HG02642 (cell line): ENCODE measurements at regions not wholly inside any gene's neighbourhood (a gene's known extent, or its start where the extent isn't known, plus 50 kb on each side); places are given as distances from the start of the nearest gene placed in this dataset.
A peak's percentile ranks its signal among the peaks of the same experiment; 100 is the strongest.
"Not testable (repeated sequence)": the region's sequence is repeated elsewhere in the genome, so short reads cannot be mapped to it uniquely, and the experiment has no call there.

Experiments used
- ATAC-seq: cut with Tn5 transposase; IDR thresholded peaks from one replicate; pipeline ENCODE4 v1.9.1; 2021; ENCODE audit warnings: mild to moderate bottlenecking; ENCODE audit not compliant: unreplicated experiment, poor library complexity

DNA sequence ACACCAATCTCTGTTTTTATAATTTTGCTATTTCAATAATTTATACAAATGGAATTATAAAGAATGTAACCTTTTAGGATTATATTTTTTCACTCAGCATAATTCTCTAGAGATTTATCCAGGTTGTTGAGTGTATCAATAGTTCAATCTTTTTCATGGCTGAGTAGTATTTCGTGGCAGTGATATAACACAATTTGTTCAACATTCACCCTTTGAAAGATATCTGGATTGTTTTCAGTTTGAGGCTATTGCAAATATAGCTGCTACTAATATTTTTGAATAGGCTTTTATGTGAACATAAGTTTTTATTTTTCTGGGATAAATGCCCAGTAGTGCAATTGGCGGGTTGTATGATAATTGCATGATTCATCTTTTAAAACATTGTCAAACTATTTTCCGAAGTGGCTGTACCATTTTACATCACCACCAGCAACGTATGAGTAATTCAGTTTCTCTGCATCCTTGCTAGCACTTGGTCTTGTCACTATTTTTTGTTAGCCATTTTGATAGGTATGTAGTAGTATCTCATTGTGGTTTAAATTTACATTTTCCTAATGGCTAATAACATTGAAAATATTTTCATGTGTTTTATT is 55.6 kb upstream of the ABCD3 start:
- no peak for ATAC-seq

DNA sequence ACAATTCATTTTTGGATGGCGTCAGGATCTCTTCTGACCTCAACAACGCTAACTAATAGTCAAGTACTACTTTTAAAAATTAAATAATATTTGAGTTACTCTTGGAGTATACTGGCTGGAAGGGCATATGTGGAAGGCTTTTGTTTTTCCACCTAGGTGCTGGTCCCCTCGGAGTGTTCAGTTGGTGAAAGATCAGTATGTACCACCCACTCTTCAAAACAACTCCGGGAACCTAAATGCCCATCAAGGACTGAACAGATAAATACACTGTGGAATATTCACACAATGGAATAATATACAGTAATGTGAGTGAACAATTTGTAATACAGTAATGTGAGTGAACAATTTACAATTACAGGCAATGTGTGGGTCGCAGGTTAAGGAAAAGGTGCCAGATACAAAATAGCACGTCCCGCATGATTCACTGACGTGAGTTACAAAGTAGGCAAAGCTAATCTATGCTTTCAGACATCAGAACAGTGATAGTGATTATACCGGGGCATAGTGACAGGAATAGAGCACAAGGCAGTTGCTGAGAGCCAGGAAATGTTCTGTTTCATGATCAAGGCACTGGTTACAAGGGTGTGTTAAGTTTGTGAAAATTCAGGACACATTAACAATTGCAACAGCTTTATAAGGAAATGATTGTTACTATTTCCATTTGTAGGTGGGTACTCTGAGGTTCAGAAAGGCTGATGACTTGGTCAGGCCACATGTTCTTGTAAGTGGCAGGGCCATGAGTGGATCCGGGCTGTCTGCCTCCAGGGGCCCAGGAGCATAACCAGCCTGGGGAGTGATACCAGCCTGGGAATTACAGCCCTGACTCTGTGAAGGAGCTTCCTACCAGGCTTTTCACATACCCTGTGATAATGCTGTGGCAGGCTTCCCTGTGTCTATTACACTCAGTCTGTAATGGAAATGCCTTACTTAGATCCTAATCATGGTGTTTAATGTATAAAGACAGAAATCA is 59.3 kb upstream of the ABCD3 start:
- no peak for ATAC-seq

DNA sequence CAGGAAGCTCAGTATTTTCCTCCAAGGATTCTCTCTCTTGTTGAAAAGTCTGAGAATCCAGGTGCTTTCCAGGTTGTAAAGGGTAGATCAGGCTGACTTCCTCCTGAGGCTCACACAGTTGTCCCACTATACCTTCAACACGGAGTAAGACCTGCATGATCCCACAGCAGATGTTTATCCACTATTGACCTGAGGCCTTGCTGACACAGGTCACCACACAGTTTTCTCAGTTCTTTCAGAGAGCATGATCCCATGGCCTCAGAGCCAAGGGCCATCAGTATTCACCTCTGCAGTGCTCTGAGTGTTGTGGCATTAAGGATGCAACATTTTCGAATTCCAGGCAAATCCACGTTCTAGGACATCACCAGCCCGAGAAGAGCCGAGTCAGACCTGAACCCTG is 60.5 kb upstream of the ABCD3 start:
- ATAC-seq, result no peak

DNA sequence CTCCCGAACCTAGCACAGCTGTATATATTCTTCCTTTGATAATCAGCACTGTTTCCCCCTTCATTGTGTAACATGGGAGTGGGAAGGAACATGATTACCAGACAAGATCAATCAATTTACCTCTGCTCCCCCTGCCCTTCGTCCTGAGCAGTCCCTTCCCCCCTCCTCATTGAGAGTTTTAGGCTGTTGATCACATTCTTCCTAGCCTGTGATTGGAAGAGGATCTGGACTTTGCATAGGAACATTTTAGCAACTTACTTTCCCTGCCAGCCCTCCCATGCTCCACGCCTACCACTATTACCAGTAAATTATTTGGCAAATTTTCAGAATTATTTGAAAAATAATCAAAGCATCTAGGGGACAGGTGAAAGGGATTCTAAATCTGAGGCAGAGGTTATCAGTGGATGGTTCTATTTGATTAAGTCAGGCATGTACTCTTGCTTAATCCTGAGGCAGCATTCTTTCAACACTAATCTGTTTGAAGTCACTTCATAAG is 62.7 kb upstream of the ABCD3 start:
- no peak for ATAC-seq

DNA sequence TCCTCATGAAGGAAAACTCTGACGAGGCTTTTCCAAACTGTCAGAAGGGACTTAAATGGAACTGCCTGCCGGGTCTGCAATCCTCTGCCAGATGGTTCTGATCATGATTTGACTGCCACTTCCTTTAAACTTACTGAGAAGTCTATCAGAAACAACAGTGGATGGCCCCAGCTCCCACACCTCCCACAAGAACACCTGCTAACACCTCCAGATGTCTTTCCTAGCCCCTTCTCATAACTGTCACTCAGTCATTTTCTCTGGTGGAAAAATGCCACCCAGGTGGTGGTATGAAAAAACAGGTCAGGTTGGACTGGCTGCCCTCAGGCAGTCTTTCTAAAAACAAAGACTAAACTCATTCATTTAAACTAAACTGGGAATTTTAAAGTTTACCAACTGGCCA is 66.7 kb upstream of the ABCD3 start:
- no peak for ATAC-seq

DNA sequence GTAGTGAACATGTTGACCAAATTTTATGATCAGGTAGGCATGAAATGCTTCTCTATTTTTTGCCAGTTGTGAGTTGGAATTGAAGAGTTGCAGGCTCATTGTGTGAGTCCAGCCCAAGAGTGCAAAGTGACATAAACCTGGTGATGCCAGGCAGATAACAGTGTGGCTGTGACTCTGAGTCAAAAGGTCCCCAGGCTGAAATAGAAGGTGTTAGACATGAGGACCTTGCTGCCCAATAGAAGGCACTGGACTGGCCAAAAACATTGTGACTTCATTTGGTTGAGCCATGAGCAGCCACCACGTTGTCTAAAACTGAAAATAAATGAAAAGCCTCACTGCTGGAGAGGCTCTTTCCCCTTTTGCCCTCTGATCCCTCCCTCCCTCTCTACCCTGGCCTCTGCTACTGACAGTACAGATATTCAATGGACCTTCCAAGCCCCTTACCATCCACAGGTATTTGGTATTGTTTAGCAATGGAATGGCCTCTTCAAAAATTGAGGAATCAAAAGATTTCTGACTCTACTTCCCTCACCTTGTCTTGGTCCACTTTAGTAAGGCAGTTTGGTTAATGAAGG is 67.8 kb upstream of the ABCD3 start:
- no peak for ATAC-seq

DNA sequence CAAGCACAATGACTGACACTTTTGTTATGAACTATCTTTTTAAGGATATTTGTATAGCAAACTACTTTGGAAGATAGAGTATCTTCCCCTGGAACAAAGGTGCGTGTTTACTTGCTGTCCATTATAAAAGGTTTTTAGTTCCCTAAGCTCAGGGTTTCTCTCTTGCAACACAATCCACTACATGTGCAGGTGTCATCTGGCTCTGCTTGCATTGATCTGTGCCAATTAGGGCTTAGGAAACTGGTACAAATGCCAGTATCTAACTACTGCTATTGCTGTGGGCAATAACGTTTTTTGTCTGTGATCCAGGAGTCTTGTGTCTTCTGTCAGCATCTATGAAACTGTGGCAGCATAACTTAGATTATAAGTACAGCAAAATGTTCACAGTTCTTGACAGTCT is 68.3 kb upstream of the ABCD3 start:
- no peak for ATAC-seq

DNA sequence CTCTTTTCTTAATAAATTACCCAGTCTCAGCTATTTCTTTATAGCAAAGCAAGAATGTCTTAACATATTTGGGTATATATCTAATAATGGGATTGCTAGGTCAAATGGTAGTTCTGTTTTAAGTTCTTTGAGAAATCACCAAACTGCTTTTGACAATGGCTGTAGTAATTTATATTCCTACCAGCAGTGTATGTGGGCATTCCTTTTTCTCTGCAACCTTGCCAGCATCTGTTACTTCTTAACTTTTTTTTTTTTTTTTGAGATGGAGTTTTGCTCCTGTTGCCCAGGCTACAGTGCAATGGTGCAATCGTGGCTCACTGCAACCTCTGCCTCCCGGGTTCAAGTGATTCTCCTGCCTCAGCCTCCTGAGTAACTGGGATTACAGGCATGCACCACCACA is 69.8 kb upstream of the ABCD3 start:
- not testable (repeated sequence) for ATAC-seq

DNA sequence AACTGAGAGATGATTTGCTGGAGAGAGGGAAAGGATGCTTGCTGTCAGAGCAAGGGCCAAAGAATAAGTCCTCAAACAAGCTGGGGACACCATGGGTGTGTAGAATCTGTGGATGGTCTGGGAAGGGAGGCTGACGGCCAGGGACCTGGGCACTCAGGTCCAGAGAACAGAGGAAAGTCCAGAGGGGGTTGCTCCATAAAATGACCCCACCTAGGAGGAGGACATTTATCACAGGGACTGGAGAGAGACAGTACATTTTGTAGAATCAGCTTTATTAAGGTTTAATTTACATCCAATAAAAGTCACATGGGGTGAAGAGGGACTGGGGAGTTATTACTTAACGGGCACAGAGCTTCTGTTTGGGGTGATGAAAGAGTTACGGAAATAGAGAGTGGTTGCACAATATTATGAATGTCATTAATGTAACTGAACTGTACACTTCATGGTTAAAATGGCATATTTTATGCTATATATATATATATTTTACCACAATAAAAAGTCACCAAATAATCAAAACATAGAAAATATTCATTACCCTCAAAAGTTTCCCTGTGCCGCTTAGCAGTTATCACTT is 73.0 kb upstream of the ABCD3 start:
- ATAC-seq, result no peak

DNA sequence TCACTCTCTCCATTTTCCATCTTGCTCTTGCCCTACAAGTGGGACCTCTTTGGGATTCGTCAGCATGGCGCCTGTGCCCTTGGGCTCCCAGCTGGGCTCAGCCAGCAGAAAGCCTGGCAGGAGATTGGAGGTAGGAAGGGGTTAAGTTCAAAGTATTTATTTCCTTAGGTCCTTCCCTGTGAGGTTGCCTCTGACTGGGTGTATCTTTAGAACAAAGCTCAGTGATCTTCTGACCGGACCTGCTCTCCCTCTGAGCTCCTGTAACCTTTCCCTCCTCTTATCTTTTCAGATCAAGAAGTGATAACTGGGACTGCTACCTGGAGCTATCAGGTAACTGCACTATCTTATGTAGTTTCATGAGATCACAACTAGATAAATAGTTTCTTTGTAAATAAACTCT is 75.8 kb upstream of the ABCD3 start:
- ATAC-seq, result no peak

DNA sequence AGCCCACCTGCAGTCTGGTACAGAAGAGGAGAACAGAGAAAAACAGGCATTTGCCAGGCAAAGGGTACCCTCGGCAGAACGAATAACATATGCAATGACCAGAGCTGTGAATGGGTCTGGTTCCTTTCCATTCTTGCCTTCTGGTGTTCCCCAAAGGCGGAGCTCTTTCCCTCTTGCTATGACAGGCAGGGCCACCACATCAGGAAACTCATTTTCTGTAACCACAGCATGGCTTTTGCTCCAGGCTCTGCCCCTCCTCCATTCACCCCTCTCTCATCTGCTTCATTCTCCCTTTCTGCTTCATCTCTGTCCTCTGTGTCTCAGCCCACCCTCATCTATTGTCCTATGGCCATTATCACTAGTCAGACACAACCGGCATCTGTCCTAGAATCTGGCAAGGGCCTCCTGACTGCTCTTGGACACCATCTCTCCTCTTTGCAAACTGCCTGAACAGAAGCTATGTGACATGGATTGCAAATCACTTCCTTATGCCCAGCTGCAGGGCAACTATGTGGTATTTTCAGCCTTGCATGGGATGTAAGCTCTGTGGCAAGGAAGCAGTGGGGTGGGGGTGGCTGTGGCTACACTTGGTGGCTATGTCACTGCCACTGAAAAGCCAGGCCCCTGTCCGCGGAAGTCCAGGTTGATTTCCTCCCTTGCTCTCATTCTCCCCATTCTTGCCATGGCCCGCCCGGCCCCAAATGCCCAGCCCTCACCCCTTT is 78.8 kb upstream of the ABCD3 start:
- no peak for ATAC-seq

DNA sequence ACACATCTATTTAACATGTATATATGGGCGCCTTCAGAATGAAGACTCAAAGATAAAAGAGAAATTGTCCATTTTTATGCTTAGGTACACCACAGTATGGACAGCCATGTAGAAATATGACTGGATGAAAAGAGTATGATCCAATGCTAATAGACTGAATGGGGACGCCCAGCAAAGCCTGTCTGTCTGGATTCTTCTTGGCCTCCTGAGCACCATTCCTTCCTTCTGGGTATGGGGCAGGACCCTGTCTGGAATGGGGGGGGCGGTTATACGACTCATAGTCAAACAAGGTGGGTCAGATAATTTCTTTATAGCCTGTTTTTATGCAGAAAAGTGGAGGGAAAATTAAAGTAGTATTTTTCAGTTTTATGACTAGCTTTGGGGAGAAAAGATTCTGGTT is 81.2 kb upstream of the ABCD3 start:
- no peak for ATAC-seq

DNA sequence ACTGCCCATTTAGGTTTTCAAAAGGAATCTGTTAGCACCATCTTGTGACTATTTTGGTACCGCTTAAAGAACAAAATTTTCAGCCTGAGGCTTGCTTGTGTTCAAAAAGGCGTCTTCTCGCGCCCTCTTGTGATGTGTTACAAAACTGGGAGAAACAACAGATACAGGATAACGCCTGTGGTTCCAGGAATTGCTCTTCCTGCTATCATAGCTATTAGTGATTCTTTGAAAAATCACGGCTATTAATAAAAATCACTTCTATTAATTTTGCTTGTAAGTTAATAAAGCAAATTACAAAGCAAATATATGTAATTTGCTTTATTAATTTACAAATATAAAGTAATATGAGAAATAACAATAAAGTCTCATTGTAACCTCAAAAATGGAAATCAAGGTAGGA is 82.2 kb upstream of the ABCD3 start:
- ATAC-seq, result no peak

DNA sequence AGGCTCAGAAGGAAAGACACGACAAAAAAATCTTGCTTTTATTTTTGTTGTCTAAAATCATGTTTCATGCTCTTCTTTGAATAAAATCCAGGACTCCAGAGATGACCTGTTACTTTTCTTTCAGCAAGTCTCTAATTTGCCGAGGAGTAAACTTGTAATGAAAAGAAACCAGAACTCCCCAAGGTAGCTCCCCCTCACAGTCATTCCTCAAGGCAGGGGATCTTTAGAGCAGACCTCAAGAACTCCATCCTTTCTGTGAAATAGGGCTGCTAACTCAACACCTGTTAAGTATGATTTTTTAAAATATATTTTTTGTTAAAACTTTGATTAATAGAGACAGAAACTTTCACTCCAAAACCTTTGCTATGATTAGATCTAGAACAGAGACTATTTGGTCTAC is 82.7 kb upstream of the ABCD3 start:
- no peak for ATAC-seq

DNA sequence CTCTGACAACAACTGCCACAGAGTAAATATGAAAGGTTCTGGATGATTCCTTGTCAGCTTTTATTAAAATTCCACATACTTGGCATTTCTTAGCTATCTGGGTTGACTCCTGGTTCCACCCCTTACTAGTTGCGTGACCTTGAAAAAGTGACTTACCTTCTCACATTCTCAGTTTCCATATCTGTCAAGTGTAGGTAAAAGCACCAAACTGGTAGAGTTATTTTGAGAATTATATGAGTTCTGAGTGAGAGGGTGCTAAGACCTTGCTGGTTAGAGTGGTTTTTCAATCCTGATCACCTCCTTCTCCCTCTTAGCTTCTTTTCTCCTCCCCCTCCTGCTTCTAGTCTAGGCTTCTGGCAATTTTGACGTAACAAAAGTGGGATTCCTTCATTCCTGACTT is 83.4 kb upstream of the ABCD3 start:
- ATAC-seq, result peak; percentile 40

DNA sequence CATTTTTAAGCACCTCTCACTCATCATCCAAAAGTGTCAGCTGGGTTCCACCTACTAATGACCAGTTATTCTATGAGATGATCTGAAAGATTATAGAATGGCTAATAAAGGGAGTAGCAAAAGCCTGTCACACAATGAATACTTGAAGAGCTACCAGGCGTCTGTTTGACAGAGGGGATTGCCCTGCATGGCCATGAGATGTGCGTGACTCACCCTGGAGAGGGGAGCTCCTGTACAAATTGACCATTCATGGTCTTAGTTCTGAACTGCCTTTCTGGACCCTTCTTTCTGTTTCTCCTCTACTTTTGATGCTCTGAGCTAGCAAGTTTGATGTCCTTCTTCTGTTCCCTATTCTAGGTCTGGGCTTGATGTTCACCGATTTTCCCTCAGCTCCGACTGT is 85.2 kb upstream of the ABCD3 start:
- peak; percentile 55 for ATAC-seq

DNA sequence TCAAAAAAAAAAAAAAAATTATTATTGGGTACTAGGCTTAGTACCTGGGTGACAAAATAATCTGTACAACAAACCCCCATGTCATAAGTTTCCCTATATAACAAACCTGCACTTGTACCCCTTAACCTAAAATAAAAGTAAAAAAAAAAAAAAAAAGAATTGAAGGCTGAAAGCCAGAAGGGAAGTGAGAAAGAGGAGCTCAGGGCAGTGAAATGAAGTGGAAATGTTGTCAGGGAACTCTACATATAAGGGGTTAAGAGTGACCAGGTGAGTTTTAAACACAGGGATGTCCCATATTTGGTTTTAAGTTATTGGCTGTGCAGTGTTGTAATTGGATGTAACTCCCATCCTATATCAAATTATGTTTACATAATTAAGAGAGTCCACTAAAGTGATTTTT is 85.7 kb upstream of the ABCD3 start:
- no peak for ATAC-seq

DNA sequence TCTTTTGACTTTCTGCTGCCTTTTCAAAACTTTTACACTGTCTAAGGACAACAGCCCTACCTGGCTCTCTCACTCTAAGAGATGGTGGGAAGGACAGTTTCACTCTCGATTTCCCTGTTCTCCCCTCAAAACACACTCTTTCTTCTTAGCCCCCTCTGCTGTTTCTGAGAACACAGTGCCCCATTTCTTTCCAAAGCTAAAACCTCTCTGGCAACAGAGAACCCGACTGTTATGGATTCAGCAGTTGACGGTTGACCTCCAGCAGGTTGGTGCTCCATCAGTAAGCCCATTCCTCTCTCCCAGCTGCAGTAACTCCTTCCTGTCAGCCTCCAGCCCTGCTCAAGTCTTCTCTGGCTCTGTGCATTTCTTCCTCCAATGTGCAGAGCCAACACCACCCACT is 88.2 kb upstream of the ABCD3 start:
- no peak for ATAC-seq

DNA sequence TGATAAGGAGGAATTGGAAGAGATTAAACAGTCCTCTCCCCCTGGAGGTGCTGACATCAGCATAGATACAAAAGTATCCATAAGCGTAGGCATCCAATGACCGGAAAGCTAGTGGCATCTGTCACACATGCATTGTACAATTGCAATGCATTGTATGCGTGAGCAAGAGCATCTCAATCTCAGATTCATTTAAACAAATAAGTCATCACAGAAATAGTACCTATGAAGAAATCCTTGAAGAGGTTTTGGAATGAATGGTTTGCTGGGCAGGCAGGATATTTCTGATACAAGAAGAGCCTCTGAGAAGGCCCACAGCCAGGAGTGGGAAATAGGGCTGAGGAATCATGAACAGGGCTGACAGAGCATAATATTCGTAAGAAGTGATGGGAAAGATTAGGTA is 88.9 kb upstream of the ABCD3 start:
- ATAC-seq, result no peak

DNA sequence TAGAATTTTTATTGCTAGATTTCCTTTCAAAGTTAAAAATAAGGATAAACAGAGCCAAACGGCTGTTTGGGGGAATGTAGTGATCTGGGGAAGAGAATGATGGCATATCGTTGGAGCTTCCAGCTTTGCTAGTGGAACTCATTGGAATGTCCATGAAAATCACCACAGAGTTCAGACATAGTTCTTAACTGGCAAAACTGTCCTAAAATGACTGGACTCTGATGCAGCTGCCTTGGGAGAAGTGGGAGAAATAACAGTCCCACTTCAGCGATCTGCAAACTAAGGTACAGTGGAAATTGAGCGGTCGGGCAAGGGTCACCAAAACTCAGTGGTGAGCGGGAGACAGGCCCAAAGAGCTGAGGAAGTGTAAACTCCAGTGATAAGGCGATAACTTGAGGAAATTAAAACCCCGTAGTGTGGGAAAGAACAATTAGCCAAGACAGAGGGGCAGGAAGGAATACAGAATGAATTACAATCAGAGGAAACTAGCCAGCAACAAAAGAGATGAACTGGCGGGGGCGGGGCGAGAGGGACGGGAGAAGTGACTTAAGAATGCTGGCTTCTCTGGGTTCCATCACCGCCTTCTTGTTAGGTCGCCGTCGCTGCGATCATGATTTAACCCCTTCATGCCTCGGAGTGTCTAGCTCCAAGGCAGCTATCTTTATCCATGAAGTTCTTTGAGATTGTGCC is 89.8 kb upstream of the ARHGAP29 start:
- ATAC-seq, result no peak
